ENCODE measurements at regions not wholly inside any gene's neighbourhood (a gene's known extent, or its start where the extent isn't known, plus 50 kb on each side); places are given as distances from the start of the nearest gene placed in this dataset.

DNA sequence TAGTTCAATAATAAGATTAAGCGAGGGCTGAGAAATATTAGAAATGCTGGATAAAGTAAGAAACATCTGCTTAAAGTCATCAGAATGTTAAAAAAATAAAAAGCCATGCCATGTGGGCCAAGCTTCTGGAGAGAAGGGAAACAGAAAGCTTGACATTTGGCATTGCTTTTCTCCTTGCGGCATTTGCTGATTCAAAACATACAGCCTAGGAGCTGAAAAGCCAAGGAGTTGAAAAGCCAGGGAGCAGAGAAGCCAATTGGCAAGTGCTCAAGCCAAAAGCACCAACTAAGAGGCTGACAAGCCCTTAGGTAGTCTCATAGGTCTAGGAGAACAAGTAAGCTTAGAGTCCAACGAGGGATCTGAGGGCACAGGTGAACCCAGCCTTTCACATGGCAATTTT, 754.3 kb downstream of the TLE4 start:
- no peak for DNase-seq

DNA sequence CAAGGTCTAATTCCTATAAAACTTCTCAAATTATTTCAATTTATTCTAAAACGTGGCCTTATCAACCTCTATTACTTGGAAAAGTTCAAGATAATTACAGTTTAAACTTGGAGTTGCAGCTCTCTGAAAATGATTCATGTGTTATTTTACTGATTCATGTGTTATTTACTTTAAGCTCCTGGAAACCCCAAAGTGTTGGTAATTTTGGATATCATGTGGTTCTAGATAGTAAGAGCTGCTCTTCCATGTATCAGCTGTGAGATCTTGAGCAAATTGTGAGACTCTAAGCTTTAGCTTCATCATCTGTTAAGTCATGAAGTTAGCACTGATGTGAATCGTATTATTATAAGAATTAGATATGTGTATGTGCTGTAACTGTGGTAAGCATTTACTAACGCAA, 749.2 kb downstream of the TLE4 start:
- DNase-seq: peak; percentile 76

DNA sequence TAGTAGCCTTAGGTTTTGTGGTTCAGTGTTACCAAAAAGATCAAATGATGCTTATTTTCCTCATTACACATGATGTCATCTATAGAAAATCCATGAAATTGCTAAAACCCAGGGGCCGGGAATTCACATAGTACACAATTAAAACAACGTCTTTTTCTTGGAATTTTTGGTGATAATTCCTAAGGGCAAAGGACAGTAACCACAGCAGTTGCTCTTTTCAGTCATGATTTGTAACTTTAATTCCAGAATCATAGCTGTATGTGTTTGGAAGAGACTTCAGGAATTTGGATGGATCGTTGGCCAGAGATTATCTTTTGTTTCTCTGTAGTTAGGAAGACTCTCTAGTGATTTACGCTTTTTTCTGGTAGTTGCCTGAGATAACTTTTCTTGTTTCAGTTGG, 748.7 kb downstream of the TLE4 start:
- peak; percentile 53 for DNase-seq

DNA sequence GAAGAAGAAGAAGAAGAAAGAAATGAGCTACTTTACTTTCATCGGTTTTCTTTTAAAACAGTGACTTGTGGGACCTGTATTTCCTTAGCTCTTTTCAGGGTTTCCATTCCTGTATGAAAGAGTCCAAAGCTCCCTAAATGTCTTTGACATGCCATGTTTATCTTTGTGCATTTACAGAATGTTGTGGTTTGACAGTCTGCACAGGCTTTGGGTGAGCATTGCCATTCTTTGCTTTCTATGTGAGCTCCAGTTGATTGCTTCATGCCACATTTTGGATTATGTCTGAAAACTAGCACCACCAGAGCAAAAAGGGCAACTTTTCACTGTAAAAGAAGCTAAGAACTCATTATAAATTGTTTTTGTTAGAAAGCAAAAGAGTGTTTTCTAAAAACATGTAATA, 733.4 kb downstream of the TLE4 start:
- DNase-seq: peak; percentile 6

DNA sequence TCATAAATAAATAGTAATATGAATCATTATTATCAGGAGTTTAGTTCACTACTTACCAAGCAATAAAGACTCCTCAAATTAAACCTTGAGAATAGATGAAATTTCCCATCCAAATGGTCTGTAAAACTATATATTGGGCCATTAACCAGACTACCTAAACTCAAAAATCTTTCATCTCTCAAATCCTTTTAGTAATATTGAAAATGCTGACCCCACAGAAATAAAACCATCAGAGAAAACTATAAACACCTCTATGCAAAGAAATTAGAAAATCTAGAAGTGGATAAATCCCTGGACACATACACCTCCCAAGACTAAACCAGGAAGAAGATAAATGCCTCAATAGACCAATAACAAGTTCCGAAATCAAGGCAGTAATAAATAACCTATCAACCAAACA, 723.2 kb downstream of the TLE4 start:
- no peak for DNase-seq

DNA sequence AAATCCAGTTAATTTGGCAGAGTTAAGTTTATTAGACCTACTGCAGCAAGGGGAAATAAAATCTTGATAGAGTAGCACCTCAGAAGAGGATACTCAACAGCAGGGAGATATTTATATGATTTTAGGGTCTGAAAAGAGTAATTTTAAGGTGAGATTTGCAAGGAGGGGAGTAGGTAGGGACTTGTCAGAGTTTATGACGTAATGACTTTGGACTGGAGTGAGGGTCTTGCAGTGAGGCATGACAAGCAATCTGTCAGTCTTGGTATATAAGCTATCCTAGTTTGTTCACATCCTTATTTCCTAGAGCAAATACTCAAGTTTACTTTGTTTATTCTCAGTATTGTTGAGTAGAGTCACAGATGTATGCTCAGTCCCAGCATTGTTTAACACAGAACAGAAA, 722.6 kb downstream of the TLE4 start:
- no peak for DNase-seq

DNA sequence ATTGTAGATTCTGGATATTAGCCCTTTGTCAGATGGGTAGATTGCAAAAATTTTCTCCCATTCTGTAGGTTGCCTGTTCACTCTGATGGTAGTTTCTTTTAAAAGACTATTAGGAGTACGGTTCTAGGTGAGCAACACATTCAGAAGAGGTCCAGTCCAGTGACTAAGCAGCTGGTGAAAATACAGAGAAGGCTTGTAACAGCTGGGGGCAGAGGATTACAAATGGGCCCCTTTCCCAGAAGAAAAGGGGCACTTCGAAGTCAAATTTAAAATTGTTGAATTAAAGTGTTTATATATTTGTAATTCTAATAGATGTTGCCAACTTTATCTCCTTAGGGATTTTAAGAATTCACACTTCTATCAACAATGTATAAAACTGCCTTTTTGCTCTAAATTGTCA, 720.5 kb downstream of the TLE4 start:
- DNase-seq: no peak

DNA sequence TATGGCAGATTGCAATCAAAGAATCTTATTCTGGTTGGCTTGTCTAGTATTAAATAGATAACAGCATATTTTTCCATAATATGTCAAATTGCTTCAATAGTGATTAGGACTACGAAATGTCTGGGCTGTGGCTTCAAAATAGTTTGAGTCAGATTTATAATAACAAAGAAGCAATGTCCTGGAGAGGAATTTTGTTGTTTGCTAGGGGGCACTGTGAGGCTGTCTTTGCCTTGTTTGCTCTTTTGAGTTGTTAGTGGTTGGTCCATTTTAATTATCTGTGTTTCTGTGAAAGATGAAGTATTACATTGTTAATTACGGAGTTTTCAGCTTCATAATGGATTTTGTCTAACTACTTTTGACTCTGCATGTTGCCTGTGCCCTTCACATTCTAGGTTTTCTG, 713.6 kb downstream of the TLE4 start:
- peak; percentile 32 for DNase-seq

DNA sequence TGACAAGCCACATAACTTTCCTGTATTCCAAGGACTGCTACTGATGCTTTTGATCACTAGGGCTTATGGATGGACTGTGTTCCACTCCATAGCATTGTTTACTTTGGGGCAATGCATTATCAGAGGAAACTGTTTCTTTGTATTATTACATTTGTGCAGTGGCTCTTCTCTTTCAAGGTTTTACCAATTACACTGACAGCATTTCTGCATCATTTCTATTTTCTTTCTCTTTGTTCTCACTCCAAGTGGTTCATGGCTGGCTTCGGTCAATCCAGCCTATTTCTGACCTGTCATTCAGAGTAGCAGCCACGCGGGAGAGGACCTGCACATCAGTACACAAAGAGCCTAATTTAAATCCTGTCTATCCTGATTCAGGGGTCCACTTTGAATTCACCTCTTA, 711.0 kb downstream of the TLE4 start:
- no peak for DNase-seq

DNA sequence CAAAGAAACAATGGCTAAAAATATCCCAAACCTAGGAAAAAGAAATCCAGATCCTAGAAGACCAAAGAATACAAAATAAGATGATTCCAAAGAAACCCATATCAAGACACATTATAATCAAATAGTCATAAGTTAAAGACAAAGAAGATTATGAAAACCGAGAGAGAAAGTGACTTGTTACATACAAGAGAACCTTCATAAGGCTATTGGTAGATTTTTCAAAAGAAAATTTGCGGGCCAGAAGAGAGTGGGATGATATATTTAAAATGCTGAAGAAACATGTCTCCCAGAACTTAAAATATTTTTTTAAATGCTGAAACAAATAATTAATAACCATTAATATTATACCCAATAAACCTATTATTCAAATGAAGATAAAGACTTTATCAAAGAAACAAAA, 687.3 kb downstream of the TLE4 start:
- no peak for DNase-seq

DNA sequence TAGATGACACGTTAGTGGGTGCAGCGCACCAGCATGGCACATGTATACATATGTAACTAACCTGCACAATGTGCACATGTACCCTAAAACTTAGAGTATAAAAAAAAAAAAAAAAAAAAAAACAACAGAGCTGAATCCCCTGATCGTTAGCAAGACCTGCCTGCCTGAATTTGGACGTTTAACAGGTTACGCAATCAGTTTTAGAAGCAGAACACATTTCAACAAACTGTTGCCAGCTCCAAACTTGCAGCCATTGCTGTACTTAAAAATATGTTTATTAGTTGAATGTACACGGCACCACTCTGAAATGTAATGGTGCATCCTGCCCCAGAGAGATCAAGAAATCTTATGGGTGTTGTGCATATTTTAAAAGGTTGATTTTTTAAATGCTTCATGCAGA, 680.0 kb downstream of the TLE4 start:
- DNase-seq: no peak

DNA sequence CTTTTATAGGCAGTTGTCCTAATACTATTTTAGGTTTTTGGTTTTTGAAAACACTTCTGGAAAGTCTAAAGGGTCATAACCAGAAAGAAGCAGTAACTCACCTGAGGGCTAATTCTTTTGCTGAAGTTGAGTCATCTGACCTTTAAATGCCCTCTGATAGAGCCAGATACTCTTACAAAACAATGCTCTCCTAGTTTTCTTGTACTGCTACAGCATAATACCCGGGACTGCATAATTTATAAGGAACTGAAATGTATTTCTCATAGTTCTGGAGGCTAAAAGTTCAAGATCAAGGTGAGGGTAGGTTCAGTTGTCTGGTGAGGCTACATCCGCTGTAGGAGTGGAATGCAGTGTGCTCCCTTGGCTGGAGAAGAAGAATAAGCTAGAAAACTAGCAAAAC, 670.3 kb downstream of the TLE4 start:
- no peak for DNase-seq

DNA sequence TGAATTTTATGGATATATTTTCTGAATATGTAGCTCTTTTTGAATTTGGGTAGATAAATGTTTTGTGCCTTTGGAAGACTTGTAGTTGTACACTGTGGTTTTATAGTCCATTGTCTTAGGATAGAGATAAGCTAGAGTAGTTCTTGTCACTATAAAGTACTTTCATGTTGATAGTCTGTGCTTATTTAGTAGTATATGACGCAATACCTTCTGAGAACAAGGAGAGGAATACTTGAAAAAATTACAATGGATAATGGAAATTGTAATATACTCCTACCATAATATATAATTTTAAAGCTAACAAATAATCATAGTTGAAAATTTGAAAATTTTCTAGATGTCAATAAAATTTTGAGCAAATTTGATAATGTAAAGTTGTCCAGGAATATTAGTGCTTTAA, 664.0 kb downstream of the TLE4 start:
- no peak for DNase-seq

DNA sequence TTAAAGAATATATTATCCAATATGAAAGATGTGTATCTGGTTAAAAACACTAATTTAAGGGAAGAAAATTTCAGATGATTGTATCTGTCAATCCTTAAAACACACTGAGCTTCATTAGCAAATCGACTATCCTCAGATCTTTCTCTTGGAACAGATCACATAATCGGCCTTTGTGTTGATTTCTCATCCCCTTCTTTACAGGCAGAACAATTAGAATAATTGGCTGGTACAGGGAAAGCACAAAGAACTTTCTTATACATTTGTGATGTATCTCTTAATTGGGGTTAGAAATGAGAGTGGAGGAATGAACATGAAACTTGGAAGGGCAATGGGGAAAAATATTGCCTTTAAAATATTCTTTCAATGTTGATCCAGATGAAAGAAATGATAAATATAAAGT, 662.1 kb downstream of the TLE4 start:
- DNase-seq: no peak

DNA sequence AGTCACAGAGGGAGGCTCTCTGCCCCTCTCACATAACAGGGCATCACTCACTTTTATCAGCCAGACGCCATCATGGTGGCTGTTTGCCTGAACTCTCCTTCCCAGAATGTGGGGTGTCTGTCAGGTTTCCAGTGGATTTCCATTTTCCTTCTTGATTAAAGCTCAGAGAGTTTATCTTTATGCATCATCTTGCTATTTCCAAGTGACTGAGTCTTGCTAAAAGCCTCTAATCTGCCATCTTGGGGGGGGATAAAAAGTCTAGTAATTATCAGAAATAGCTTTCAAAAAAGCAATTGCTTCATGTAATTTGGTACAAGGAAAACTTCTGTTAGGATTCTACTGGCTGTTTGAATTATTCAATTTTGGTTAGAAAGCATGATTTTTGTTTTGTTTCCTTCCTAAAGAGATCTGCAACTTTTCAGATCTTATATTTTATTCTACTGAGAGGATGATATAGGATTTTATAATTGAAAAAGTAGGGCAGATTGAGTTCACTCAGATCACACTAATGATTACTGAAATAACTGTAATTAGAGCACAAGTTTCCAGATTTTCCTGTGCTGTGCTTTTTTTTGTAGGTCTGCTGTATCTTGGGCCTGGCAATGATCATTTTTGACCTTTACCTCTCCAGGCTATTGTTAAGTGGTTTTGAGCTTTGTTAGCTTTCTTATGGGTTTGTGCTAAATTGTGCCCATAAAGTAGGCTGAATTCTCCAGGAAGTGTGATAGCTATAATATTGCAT, 661.5 kb downstream of the TLE4 start:
- no peak for DNase-seq

DNA sequence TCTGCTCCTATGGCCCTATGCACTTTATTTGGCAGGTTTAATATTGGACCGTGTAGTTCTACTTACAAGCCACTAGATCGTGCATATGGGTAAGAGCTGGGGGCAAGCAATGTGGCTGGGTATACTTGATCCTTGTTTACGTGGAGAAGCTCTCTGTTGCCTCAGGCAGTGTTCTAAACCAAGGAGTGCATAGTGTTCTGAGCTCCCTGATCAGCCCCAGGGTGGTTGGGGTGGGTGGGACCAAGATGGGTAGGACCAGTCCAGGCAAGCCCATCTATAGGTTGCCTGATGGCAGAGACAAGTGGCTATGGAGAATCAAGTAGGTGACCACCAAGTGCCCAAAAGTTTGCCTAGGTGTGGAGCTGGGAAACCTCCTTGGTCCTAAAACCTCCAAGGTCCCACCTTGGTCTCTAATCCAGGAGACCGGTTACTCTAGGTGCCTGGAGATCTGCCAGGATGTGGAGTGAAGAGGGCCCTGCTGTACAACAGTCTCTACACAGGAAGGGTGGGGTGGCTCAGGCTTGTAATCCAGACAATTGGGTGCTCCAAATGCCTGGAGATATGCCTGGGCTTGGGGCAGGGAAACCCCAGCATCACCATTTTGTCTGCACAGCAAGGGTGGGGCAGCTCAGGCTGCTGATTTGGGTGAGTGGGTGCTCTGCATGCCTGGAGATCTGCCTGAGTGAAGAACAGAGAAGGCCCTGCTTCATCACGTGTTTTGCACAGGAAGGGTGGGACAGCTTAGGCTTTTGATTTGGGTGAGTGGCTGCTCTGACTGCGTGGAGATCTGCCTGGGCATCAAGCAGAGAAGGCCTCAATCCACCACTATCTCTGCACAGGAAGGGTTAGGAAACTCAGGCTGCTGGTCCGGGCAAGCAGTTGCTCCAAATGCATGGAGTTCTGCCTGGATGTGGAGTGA, 659.8 kb downstream of the TLE4 start:
- DNase-seq: no peak

DNA sequence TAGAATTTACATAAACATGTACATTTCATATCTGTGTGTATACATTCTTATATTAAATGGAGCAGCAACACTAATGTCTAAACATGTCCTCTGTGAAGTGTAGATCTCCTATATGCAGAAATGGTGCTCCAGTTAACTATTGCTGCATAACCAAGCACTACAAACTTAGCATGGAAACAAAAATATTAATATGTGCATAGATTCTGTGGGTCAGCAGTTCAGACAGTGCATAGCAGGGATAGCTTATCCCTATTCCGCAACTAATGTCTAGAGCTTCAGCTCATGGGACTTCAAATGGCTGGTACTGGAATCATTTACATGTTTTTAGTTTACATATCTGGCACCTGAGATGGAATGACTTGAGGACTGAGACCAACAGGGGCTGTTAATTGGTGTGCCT, 652.1 kb downstream of the TLE4 start:
- DNase-seq: no peak

DNA sequence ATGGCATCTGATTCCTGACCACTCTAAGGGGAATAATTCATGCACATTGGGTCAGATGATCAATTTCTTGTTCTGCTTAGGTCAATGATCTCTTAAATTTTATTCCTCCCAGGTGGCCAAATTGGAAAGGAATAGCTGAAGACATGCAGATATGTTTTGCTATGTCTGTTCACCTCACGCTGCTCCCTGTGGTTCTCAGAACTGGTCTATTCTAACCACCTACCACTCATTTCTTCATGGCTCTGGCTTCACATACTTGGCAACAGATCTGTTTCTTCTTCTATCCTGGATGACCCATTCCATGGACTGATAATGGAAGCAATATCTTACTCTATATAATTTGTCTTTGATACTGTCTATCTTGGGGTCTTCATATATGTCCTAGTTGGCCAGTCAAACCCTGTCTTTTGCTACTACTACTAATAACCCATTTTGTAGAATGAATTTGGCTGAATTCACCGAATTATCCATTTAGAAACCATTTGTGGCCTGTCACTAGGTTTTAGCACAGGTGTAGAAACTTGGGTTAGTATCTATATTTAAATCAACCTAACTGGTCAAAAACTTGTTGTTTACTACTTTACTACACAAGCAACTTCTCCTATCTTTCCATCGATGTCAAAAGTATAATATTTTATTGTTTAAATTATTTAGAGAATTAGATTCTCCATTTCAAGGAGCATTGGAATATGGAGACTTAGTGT, 650.9 kb downstream of the TLE4 start:
- DNase-seq: no peak

DNA sequence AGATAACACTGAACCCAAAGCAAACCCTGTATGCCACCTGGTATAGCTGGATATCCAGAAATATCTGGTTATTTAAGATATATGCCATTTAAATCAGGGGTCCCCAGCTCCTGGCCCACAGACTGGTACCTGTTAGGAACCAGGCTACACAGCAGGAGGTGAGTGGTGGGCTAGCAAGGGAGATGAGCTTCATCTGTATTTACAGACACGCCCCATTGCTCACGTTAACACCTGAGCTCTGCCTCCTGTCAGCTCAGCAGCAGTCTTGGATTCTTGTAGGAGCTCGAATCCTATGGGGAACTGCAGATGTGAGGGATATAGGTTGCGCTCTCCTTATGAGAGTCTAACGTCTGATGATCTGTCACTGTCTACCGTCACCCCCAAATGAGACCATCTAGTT, 646.6 kb downstream of the TLE4 start:
- DNase-seq: no peak

DNA sequence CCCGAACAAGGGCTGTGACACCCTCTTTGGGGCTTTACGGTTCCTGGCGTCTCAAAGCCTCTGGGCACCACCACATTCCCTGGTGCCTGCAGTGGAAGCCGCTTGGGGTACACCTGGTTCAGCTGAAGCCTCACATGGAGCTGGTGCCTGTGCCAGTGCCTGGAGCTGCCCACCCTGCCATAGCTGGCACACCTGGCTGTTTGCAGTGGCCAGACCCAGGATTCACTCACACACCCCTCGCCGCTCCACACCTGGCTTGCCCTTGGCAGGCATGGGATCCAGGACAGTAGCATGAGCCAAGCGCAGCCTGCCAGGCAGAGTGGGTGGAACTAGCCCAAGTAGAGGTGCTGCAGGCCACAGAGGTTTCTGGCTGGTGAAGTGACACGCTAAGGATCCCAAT, 641.8 kb downstream of the TLE4 start:
- no peak for DNase-seq

DNA sequence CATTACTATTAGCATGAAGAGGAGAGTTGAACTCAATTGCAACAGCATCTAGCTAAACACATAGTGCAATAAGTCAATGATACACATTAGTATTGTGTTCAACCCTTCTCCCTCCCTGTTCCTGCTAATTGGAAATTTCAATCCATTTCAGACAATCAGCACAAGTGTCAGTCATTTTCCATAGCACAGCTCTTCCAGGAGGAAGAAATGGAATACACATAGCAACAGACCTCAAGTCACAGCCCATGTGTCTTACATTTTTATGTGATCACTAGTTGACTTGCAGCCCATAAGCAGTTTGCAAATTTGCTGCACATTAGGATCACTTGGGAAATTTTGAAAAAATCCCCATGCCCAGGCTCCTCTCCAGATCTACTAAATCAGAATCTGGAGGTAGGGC, 636.9 kb downstream of the TLE4 start:
- DNase-seq: no peak

DNA sequence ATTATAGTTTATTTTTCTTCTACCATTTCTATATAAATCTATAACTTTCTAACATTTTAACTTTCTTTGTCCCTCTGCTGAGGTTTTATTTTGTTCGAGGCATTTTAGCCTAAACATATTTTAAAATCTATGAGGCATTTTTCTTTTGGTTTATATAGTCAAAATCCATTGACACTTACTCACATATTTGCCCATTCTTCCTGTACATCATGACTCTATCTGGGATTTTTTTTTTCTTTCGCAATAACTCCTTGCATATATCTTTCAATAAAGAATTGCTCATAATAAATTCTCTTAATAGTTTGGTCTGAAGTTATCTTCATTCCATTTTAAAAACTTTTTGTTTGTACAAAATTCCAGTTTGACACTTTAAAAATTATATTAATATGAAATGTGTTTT, 632.3 kb downstream of the TLE4 start:
- peak; percentile 49 for DNase-seq

DNA sequence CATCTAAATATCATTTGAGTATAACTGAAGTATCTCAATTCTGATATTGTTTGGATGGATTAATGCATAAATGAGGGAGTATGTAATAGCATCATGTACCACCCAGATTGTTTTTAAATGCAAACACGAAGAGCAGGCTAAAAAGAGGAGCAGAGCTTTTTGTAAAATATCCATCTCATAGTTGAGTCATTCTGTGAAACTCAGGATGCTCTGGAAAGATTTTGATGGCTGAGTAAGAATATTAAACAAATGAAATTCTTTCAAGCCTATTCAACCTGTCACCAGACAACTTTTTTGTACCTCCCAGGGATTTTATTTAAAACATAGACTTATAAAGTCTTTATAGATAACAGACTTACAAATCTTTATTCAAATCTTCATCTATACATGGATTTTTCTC, 625.9 kb downstream of the TLE4 start:
- peak; percentile 56 for DNase-seq

DNA sequence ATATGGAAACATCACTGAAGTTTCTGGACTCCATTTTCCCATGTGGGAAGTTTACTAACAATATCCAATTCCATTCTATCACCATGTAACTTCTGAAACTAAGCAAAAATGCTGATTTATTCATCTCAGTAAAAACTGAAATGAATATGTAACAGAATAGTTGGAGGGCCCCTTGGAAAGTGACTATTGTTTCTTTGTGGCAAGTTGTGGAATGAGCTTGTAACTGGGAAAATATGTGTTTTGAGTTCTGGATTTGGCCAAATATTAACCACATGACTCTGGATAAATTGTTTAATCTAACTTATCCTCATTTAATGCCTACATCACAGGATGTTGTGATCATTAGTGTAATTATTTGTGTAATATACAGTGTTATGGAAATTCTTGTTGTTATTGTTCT, 619.3 kb downstream of the TLE4 start:
- peak; percentile 74 for DNase-seq

All from fibroblast of skin of back (primary cell).